Liver (tissue), 8 donors: ENCODE measurements at regions not wholly inside any gene's neighbourhood (a gene's known extent, or its start where the extent isn't known, plus 50 kb on each side); places are given as distances from the start of the nearest gene placed in this dataset.
A peak's percentile ranks its signal among the peaks of the same experiment; 100 is the strongest.

ENCODE experiments used
- DNase-seq: peaks from one replicate; pipeline ENCODE4 v3.0.0-alpha.2; 2017; ENCODE audit warnings: low spot score
- H3K27ac ChIP-seq, 2 donors: one replicate each; pipeline ENCODE4 v1.7.0; 2013; ENCODE audit warnings: inconsistent platforms in 2 of 2, low read length in 2 of 2, control low read depth in 1 of 2, low read depth in 1 of 2, mild to moderate bottlenecking in 1 of 2
- H3K27me3 ChIP-seq, 4 donors: one replicate each; pipeline versions ENCODE4 v1.6.1 to v1.7.0; 2013; ENCODE audit warnings: low read length in 3 of 4, inconsistent platforms in 1 of 4, mild to moderate bottlenecking in 1 of 4, moderate library complexity in 1 of 4; ENCODE audit not compliant: control insufficient read depth in 4 of 4, insufficient read depth in 4 of 4
- H3K36me3 ChIP-seq, 4 donors: one replicate each; pipeline versions ENCODE4 v1.6.1 to v1.7.0; 2013; ENCODE audit warnings: low read length in 3 of 4, mild to moderate bottlenecking in 3 of 4, low read depth in 1 of 4, moderate library complexity in 1 of 4; ENCODE audit not compliant: control insufficient read depth in 4 of 4, insufficient read depth in 3 of 4
- H3K4me1 ChIP-seq, 4 donors: one replicate each; pipeline versions ENCODE4 v1.6.1 to v1.7.0; 2013; ENCODE audit warnings: low read length in 3 of 4, mild to moderate bottlenecking in 3 of 4, moderate library complexity in 1 of 4; ENCODE audit not compliant: control insufficient read depth in 4 of 4, insufficient read depth in 4 of 4
- H3K4me3 ChIP-seq, 3 donors: one replicate each; pipeline versions ENCODE4 v1.6.1 to v1.7.0; 2013; ENCODE audit warnings: low read length in 3 of 3, control low read depth in 1 of 3, low read depth in 1 of 3, mild to moderate bottlenecking in 1 of 3
- H3K9ac ChIP-seq, 2 donors: one replicate each; pipeline ENCODE4 v1.7.0; 2013; ENCODE audit warnings: low read length in 2 of 2, mild to moderate bottlenecking in 2 of 2, moderate library complexity in 2 of 2, control low read depth in 1 of 2, low read depth in 1 of 2
- H3K9me3 ChIP-seq, 4 donors: one replicate each; pipeline versions ENCODE4 v1.6.1 to v1.7.0; 2013; ENCODE audit warnings: low read length in 3 of 4; ENCODE audit not compliant: control insufficient read depth in 4 of 4
- CTCF ChIP-seq: fragments of 150-350 bp; IDR thresholded peaks from 2 replicates; pipeline ENCODE4 v1.5.1; 2017; ENCODE audit warnings: improper control_type of control experiment, low read depth, low read length; ENCODE audit not compliant: missing input control
- EGR1 ChIP-seq, 2 donors: IDR thresholded peaks; 2 replicates each; pipeline ENCODE4 v1.6.1; 2016 to 2018; ENCODE audit warnings: antibody characterized with exemption in 2 of 2, low read depth in 2 of 2
- FOXA1 ChIP-seq: IDR thresholded peaks from 2 replicates; pipeline ENCODE4 v1.6.1; 2016; ENCODE audit warnings: antibody characterized with exemption
- FOXA2 ChIP-seq: IDR thresholded peaks from 2 replicates; pipeline ENCODE4 v1.6.1; 2016; ENCODE audit warnings: antibody characterized with exemption
- HNF4G ChIP-seq: IDR thresholded peaks from 2 replicates; pipeline ENCODE4 v1.6.1; 2016; ENCODE audit warnings: antibody characterized with exemption
- JUND ChIP-seq, 2 donors: IDR thresholded peaks; 2 replicates each; pipeline ENCODE4 v1.6.1; 2016; ENCODE audit warnings: antibody characterized with exemption in 2 of 2
- NR2F2 ChIP-seq: IDR thresholded peaks from 2 replicates; pipeline ENCODE4 v1.6.1; 2016; ENCODE audit warnings: antibody characterized with exemption
- RAD21 ChIP-seq, 2 donors: IDR thresholded peaks; 2 replicates each; pipeline ENCODE4 v1.6.1; 2016; ENCODE audit warnings: antibody characterized with exemption in 2 of 2, mild to moderate bottlenecking in 2 of 2
- REST ChIP-seq: IDR thresholded peaks from 2 replicates; pipeline ENCODE4 v1.6.1; 2016; ENCODE audit warnings: antibody characterized with exemption, mild to moderate bottlenecking
- RXRA ChIP-seq, 2 donors: IDR thresholded peaks; 2 replicates each; pipeline ENCODE4 v1.6.1; 2017 to 2018; ENCODE audit warnings: antibody characterized with exemption in 2 of 2, mild to moderate bottlenecking in 1 of 2
- SP1 ChIP-seq: IDR thresholded peaks from 2 replicates; pipeline ENCODE4 v1.6.1; 2018; ENCODE audit warnings: antibody characterized with exemption, mild to moderate bottlenecking
- YY1 ChIP-seq: IDR thresholded peaks from 2 replicates; pipeline ENCODE4 v1.6.1; 2016; ENCODE audit warnings: antibody characterized with exemption, mild to moderate bottlenecking
- ZBTB33 ChIP-seq: IDR thresholded peaks from 2 replicates; pipeline ENCODE4 v1.6.1; 2016; ENCODE audit warnings: antibody characterized with exemption
- WGBS: extraction: QIAGEN DNeasy Blood & Tissue Kit; methylation state at CpG from one replicate; pipeline ENCODE4 v1.1.7; 2013; 5-methylcytosine and 5-hydroxymethylcytosine counted together
- donor health status: healthy.
- donor health status: healthy.
- donor health status: healthy.
- donor health status: healthy.
- donor health status: healthy.

- peaks cover 0 to 4% (median 0%) of the 10 kb centered on the region in 4 donors for H3K4me1 ChIP-seq
- no peaks in the 10 kb centered on the region for H3K9me3 ChIP-seq
- no peak overlapping the region for H3K4me3 ChIP-seq
- H3K27ac ChIP-seq: peak overlapping the region; percentile 9 to 12
- no peak overlapping the region for H3K9ac ChIP-seq
- TF ChIP-seq RAD21 (IDR thresholded peaks at IDR 0.05) (peak; percentile 10 to 26), YY1 (no peak)
- 29% methylated on average over 12 of the region's 12 CpGs for WGBS
- peaks cover 0 to 2% (median under 1%) of the 10 kb centered on the region in 4 donors for H3K27me3 ChIP-seq
- no peak for DNase-seq
- H3K36me3 ChIP-seq: no peaks in the 10 kb centered on the region
These were observed 467.7 kb downstream of the EPHA4 start for GRCh38 chr2:221104361-221104811.

GRCh38 chr2:221106241-221106640 is 465.9 kb downstream of the EPHA4 start:
- Histone ChIP-seq H3K36me3 (no peaks in the 10 kb centered on the region), H3K9me3 (no peaks in the 10 kb centered on the region), H3K4me3 (no peak overlapping the region), H3K4me1 (peaks cover 0 to 4% (median 0%) of the 10 kb centered on the region in 4 donors), H3K9ac (no peak overlapping the region), H3K27ac (no peak overlapping the region), H3K27me3 (peaks cover 0 to 2% (median 0%) of the 10 kb centered on the region in 4 donors)
- 86% methylated on average over 3 of the region's 3 CpGs for WGBS
- TF ChIP-seq YY1 (no peak), JUND (IDR thresholded peaks at IDR 0.05) (no peak), REST (no peak), FOXA1 (no peak), NR2F2 (no peak), RXRA (IDR thresholded peaks at IDR 0.05) (no peak), ZBTB33 (no peak), EGR1 (IDR thresholded peaks at IDR 0.05; ENCODE audit: low read depth in 2 of 2) (no peak), HNF4G (no peak)
- no peak for DNase-seq

GRCh38 chr2:221107424-221107823 is 464.7 kb downstream of the EPHA4 start:
- DNase-seq: no peak
- TF ChIP-seq NR2F2 (no peak), CTCF (no peak), REST (no peak), FOXA2 (no peak), FOXA1 (no peak), HNF4G (no peak), SP1 (no peak)
- no peak overlapping the region for H3K9ac ChIP-seq
- H3K4me1 ChIP-seq: peaks cover 0 to 4% (median 0%) of the 10 kb centered on the region in 4 donors
- H3K9me3 ChIP-seq: no peaks in the 10 kb centered on the region
- H3K36me3 ChIP-seq: no peaks in the 10 kb centered on the region
- H3K27ac ChIP-seq: no peak overlapping the region
- peaks cover 0 to 2% (median 0%) of the 10 kb centered on the region in 4 donors for H3K27me3 ChIP-seq
- WGBS: 84% methylated on average over 1 of the region's 1 CpG
- H3K4me3 ChIP-seq: no peak overlapping the region
